ENCODE measurements at regions not wholly inside any gene's neighbourhood (a gene's known extent, or its start where the extent isn't known, plus 50 kb on each side); places are given as distances from the start of the nearest gene placed in this dataset.

- TF ChIP-seq, protein P1, sequence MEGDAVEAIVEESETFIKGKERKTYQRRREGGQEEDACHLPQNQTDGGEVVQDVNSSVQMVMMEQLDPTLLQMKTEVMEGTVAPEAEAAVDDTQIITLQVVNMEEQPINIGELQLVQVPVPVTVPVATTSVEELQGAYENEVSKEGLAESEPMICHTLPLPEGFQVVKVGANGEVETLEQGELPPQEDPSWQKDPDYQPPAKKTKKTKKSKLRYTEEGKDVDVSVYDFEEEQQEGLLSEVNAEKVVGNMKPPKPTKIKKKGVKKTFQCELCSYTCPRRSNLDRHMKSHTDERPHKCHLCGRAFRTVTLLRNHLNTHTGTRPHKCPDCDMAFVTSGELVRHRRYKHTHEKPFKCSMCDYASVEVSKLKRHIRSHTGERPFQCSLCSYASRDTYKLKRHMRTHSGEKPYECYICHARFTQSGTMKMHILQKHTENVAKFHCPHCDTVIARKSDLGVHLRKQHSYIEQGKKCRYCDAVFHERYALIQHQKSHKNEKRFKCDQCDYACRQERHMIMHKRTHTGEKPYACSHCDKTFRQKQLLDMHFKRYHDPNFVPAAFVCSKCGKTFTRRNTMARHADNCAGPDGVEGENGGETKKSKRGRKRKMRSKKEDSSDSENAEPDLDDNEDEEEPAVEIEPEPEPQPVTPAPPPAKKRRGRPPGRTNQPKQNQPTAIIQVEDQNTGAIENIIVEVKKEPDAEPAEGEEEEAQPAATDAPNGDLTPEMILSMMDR (conservative IDR thresholded peaks at IDR 0.05; ENCODE audit: low read depth, low read length): no peak
- no peak for TF ChIP-seq EZH2 (IDR thresholded peaks at IDR 0.05; ENCODE audit: borderline replicate concordance, low read depth, low read length, poor library complexity, severe bottlenecking)
Observed at GRCh38 chr2:83471655-83472054, 987.4 kb downstream of the SUCLG1 start.

All from A673 (cell line).